CD4-positive, alpha-beta memory T cell (primary cell): ENCODE measurements at regions not wholly inside any gene's neighbourhood (a gene's known extent, or its start where the extent isn't known, plus 50 kb on each side); places are given as distances from the start of the nearest gene placed in this dataset.
"Not testable (repeated sequence)": the region's sequence is repeated elsewhere in the genome, so short reads cannot be mapped to it uniquely, and the experiment has no call there.

Experiments used
- CTCF ChIA-PET: fragments of 350-600 bp; sonication (Branson Sonifier 250); formaldehyde crosslinking; loops from one replicate; lab custom pipeline; 2021; ENCODE audit warnings: inconsistent platforms; ENCODE audit not compliant: partially characterized antibody; lab: Charles Lee
- POLR2A ChIA-PET: fragments of 350-600 bp; sonication (Branson Sonifier 250); formaldehyde crosslinking; loops from one replicate; lab custom pipeline; 2021; ENCODE audit not compliant: partially characterized antibody; lab: Charles Lee
- DNase-seq, 5 donors: peaks; one replicate each; pipeline versions ENCODE4 v3.0.0 to v3.0.0-alpha.2; 2020 to 2022; ENCODE audit warnings: mixed read lengths in 1 of 5
- H3K27ac ChIP-seq: one replicate; pipeline ENCODE4 v1.7.0; 2013; ENCODE audit warnings: low read depth, low read length
- H3K27me3 ChIP-seq: 2 replicates; pipeline ENCODE4 v1.7.0; 2013; ENCODE audit warnings: mild to moderate bottlenecking, low read length, moderate library complexity; ENCODE audit not compliant: insufficient read depth
- H3K36me3 ChIP-seq: 2 replicates; pipeline ENCODE4 v1.7.0; 2013; ENCODE audit warnings: mild to moderate bottlenecking, low read length, moderate library complexity; ENCODE audit not compliant: insufficient read depth
- H3K4me1 ChIP-seq: 2 replicates; pipeline ENCODE4 v1.7.0; 2013; ENCODE audit warnings: mild to moderate bottlenecking, low read length, moderate library complexity; ENCODE audit not compliant: insufficient read depth
- H3K4me3 ChIP-seq, 2 donors: one replicate each; pipeline ENCODE4 v1.7.0; 2013; ENCODE audit warnings: low read length in 2 of 2, mild to moderate bottlenecking in 1 of 2
- H3K9me3 ChIP-seq, 2 donors: one replicate each; pipeline ENCODE4 v1.7.0; 2013; ENCODE audit warnings: low read length in 2 of 2, control low read depth in 1 of 2; ENCODE audit not compliant: control insufficient read depth in 1 of 2
- H3K27ac Mint-ChIP-seq, 7 donors: one replicate each; pipeline ENCODE4 v1.8.0; 2020 to 2021; ENCODE audit warnings: mixed read lengths in 7 of 7, mild to moderate bottlenecking in 6 of 7, inconsistent platforms in 3 of 7, moderate library complexity in 3 of 7
- H3K27me3 Mint-ChIP-seq, 2 donors: one replicate each; pipeline ENCODE4 v1.8.0; 2020 to 2021; ENCODE audit warnings: mixed read lengths in 2 of 2
- H3K36me3 Mint-ChIP-seq, 2 donors: one replicate each; pipeline ENCODE4 v1.8.0; 2020 to 2021; ENCODE audit warnings: mixed read lengths in 2 of 2, inconsistent platforms in 1 of 2, mild to moderate bottlenecking in 1 of 2
- H3K4me1 Mint-ChIP-seq, 4 donors: one replicate each; pipeline ENCODE4 v1.8.0; 2020 to 2021; ENCODE audit warnings: mixed read lengths in 4 of 4, mild to moderate bottlenecking in 1 of 4
- H3K4me3 Mint-ChIP-seq, 8 donors: one replicate each; pipeline ENCODE4 v1.8.0; 2020 to 2021; ENCODE audit warnings: mixed read lengths in 8 of 8, mild to moderate bottlenecking in 7 of 8, moderate library complexity in 6 of 8, inconsistent platforms in 3 of 8
- H3K9me3 Mint-ChIP-seq, 8 donors: one replicate each; pipeline ENCODE4 v1.8.0; 2020 to 2021; ENCODE audit warnings: mixed read lengths in 8 of 8, mild to moderate bottlenecking in 5 of 8, inconsistent platforms in 3 of 8, moderate library complexity in 1 of 8
- intact Hi-C: fragments of 100-400 bp; cut with micrococcal nuclease; formaldehyde crosslinking; loops from one replicate; pipeline ENCODE4 v1.15.1; 2023

DNA sequence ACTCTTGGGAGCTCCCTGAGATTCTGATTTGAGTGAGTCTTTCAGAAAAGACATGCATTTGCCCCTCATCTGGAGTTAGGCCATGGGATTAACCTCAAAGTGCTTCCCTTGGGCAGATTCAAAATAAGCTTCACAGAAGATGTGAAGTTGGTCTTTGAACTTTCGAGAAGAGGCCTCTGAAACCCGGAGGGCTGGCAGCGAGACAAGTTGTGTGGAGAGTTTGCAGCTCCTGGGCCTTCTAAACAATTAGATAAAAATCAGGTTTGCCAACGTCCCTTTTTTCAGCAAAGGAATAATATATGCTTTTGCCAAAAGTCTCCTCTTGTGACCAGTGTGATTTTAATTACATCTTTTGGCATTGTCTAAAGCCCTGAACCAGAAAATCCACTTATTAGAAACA, 489.7 kb downstream of the SOX11 start:
- Histone ChIP-seq H3K27me3 (no peaks in the 10 kb centered on the region), H3K27ac (no peak overlapping the region), H3K4me3 (no peak overlapping the region), H3K9me3 (no peaks in the 10 kb centered on the region), H3K4me1 (no peaks in the 10 kb centered on the region), H3K36me3 (no peaks in the 10 kb centered on the region)
- Mint-ChIP-seq H3K9me3 (peaks cover 0 to 6% (median 3%) of the 10 kb centered on the region in 8 donors), H3K36me3 (no peaks in the 10 kb centered on the region), H3K27ac (no peak overlapping the region), H3K27me3 (no peaks in the 10 kb centered on the region), H3K4me3 (no peak overlapping the region), H3K4me1 (no peaks in the 10 kb centered on the region)
- intact Hi-C loops = no loop called here
- DNase-seq = no peak
- ChIA-PET POLR2A (no interaction called here), CTCF (no interaction called here)

DNA sequence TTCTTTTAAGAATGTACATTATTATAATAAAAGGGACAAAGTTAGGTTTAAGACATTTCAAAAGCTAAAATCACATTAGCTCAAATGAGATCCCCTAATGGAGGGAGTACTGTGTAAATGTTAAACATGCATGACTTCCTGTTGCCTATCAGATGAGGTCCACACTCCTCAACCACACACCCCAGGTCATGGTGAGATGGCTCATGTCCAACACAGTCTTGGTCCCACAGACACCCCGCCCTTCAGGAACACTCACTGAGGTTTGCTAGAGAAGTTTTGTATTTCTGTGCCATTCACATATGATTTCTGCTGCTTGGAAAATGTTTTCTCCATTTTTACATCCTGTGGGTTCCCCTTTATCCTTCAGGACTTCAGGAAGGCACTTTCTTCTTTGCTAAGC, 491.0 kb downstream of the SOX11 start:
- intact Hi-C loops = no loop called here
- DNase-seq = no peak

DNA sequence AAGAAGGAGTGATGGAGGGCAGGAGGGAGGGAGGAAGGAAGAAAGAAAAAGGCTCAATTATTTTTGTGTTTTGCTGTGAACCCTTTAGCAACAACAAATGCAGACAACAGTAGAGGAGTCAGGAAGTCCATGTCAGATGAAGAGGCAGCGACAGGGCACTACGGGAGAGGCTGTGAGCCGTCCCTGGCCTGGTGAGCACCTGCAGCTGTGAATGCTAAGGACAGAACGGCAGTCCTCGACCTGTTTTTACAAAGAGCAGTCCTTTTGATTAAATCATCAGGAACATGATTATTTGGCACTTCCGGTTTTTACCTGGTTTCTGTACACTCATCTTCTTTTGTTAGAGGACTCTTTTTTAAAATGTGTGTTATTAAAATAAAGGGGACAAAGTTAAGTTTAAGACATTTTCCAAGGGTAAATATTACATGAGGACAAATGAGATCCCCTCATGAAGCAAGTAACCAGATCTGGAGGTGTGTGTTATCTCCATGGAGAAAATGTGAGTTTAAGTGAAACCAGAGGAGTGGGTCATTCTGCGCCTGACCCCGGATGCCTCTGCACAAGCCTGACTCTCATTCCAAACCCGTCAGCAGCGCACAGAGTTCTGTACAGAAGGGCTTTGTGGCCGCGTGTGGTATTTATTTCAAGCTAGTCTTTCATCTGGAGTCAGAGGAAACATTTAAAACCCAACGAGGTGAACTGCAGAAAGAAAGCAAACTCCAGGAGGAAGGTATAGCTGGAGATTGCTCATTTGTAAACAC, 492.5 kb downstream of the SOX11 start:
- CTCF ChIA-PET = no interaction called here
- H3K36me3 ChIP-seq = no peaks in the 10 kb centered on the region
- no peaks in the 10 kb centered on the region for H3K4me1 Mint-ChIP-seq
- H3K9me3 ChIP-seq = no peaks in the 10 kb centered on the region
- peaks cover 0 to 9% (median 3%) of the 10 kb centered on the region in 8 donors for H3K9me3 Mint-ChIP-seq
- H3K27ac ChIP-seq = no peak overlapping the region
- intact Hi-C loops = no loop called here
- H3K27ac Mint-ChIP-seq = no peak overlapping the region
- no peaks in the 10 kb centered on the region for H3K27me3 ChIP-seq
- no peak overlapping the region for H3K4me3 ChIP-seq
- POLR2A ChIA-PET = no interaction called here
- no peaks in the 10 kb centered on the region for H3K4me1 ChIP-seq
- no peaks in the 10 kb centered on the region for H3K36me3 Mint-ChIP-seq
- no peak overlapping the region for H3K4me3 Mint-ChIP-seq
- DNase-seq = no peak
- no peaks in the 10 kb centered on the region for H3K27me3 Mint-ChIP-seq

More for the DNA sequence above, 491.0 kb downstream of the SOX11 start:
- ChIA-PET POLR2A (no interaction called here), CTCF (no interaction called here)
- Mint-ChIP-seq H3K4me1 (no peaks in the 10 kb centered on the region), H3K9me3 (peaks cover 0 to 6% (median 3%) of the 10 kb centered on the region in 8 donors), H3K36me3 (no peaks in the 10 kb centered on the region), H3K4me3 (no peak overlapping the region), H3K27ac (no peak overlapping the region), H3K27me3 (no peaks in the 10 kb centered on the region)
- no peaks in the 10 kb centered on the region for H3K27me3 ChIP-seq
- no peak overlapping the region for H3K27ac ChIP-seq
- H3K36me3 ChIP-seq = no peaks in the 10 kb centered on the region
- H3K4me3 ChIP-seq = no peak overlapping the region
- H3K9me3 ChIP-seq = no peaks in the 10 kb centered on the region
- no peaks in the 10 kb centered on the region for H3K4me1 ChIP-seq

DNA sequence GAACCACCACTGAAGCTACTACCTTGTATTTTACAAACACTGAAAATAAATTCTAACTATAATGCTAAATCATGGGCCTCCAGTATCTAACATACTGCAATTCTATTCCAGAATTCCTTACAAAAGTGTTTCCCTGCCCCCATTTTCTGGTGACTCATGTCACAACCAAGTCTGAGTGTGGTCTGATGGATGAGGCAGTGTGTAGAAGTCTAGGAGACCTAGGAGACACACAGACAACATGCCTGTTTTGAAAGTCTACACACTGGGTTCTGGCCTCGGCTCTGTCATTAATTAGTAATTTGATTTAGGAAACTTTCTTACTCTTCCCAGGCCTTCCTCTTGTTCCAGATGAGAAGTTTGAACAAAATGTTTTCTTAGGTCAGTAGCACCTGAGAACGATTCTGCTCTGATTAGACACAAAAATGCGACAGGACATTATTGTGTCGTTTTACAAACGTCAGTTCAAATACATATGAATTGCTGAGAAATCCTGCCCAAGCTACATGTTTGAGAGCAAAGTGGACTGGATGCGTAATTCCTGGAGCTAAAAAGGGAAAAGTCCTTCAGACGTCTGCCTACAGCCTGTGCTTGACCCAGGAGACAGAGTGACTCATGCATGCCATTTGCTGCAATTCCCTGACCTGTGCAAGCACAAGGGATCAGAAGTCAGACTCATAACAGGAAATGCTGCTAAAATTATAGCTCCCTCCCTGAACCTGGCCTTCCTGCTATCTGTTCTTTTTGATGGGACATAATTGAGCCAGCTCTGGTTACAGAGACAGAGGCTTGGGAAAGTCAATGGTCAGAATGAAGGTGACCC, 494.4 kb downstream of the SOX11 start:
- Mint-ChIP-seq H3K4me1 (no peaks in the 10 kb centered on the region), H3K27me3 (no peaks in the 10 kb centered on the region), H3K9me3 (peaks cover 0 to 9% (median 5%) of the 10 kb centered on the region in 8 donors), H3K27ac (no peak overlapping the region), H3K36me3 (no peaks in the 10 kb centered on the region), H3K4me3 (no peak overlapping the region)
- no peaks in the 10 kb centered on the region for H3K36me3 ChIP-seq
- no peak overlapping the region for H3K4me3 ChIP-seq
- H3K4me1 ChIP-seq = no peaks in the 10 kb centered on the region
- H3K27ac ChIP-seq = no peak overlapping the region
- ChIA-PET CTCF (no interaction called here), POLR2A (no interaction called here)
- no peak for DNase-seq
- no peaks in the 10 kb centered on the region for H3K27me3 ChIP-seq
- H3K9me3 ChIP-seq = no peaks in the 10 kb centered on the region
- intact Hi-C loops = no loop called here

DNA sequence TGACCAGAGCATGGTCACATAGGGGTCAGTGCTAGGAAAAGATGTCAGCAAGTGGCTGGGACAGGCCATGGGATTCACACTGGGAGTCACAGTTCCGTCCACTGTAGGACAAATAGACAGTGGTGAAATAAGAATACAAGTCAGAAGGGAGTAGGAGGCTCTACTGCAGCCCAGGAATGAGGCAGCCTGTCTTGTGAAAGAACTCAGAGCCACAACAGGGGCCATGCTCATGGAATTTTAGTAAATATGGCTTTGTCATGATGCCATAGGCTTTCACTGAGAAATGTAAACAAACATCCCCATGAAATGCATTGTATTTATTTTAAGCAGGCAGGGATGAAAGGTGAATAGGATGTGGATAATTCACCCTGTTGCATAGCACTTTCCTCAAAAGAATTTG, 504.3 kb downstream of the SOX11 start:
- Histone ChIP-seq H3K27me3 (no peaks in the 10 kb centered on the region), H3K4me1 (no peaks in the 10 kb centered on the region), H3K27ac (no peak overlapping the region), H3K36me3 (no peaks in the 10 kb centered on the region), H3K4me3 (no peak overlapping the region), H3K9me3 (no peaks in the 10 kb centered on the region)
- H3K4me1 Mint-ChIP-seq = no peaks in the 10 kb centered on the region
- CTCF ChIA-PET = no interaction called here
- H3K36me3 Mint-ChIP-seq = no peaks in the 10 kb centered on the region
- intact Hi-C loops = no loop called here
- POLR2A ChIA-PET = no interaction called here
- peaks cover 0 to 15% (median 10%) of the 10 kb centered on the region in 8 donors for H3K9me3 Mint-ChIP-seq
- no peak for DNase-seq
- H3K27ac Mint-ChIP-seq = no peak overlapping the region
- H3K27me3 Mint-ChIP-seq = no peaks in the 10 kb centered on the region
- no peak overlapping the region for H3K4me3 Mint-ChIP-seq

DNA sequence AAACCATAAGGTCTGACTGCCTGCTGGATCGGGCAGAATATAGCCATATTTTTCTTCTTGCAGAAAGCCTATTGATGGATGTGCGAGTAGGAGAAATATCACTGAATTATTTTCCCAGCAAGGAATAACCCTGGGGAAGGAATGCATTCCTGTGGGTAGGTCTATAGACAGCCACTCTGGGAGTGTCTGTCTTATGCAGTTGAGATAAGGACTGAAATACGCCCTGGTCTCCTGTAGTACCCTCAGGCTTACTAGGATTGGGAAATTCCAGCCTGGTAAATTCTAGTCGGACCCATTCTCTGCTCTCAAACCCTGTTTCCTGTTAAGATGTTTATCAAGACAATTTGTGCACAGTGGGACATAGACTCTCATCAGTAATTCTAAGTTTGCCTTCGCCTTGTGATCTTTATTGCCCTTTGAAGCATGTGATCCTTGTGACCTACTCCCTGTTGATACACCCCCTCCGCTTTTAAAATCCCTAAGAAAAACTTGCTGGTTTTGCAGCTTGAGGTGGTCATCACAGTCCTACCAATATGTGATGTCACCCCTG, 506.3 kb downstream of the SOX11 start:
- H3K27ac Mint-ChIP-seq, H3K27me3 ChIP-seq, H3K36me3 ChIP-seq, H3K4me3 Mint-ChIP-seq, DNase-seq, H3K27me3 Mint-ChIP-seq, POLR2A ChIA-PET, H3K36me3 Mint-ChIP-seq, CTCF ChIA-PET, H3K27ac ChIP-seq, intact Hi-C loops, H3K4me1 Mint-ChIP-seq, H3K9me3 ChIP-seq, H3K4me1 ChIP-seq, H3K4me3 ChIP-seq: not testable (repeated sequence)
- peaks cover 0 to 18% (median 11%) of the 10 kb centered on the region in 8 donors for H3K9me3 Mint-ChIP-seq

DNA sequence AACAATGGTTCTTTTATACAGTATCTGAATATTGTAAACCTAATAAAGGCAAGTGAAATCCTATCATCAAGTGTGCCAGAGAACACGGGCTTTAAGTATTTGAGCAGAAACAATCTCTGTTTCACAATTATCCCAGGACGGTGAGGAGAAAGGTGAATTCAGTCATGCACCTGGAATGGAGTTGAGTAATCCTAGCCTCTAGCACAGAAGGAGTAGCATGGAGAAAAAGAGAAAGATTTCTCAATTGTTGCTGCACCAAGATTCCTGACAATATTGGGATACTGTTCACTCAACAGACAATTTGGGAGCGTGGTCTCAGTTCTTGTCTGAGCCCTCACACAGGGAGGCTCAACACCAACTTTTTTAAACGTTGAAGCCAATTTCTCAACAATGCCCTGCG, 510.6 kb downstream of the SOX11 start:
- no peaks in the 10 kb centered on the region for H3K36me3 ChIP-seq
- DNase-seq = no peak
- no peak overlapping the region for H3K4me3 ChIP-seq
- Mint-ChIP-seq H3K27ac (no peak overlapping the region), H3K36me3 (no peaks in the 10 kb centered on the region), H3K27me3 (no peaks in the 10 kb centered on the region), H3K4me1 (no peaks in the 10 kb centered on the region), H3K9me3 (peaks cover 0 to 19% (median 8%) of the 10 kb centered on the region in 8 donors), H3K4me3 (no peak overlapping the region)
- H3K27me3 ChIP-seq = no peaks in the 10 kb centered on the region
- H3K4me1 ChIP-seq = no peaks in the 10 kb centered on the region
- CTCF ChIA-PET = no interaction called here
- intact Hi-C loops = no loop called here
- H3K9me3 ChIP-seq = no peaks in the 10 kb centered on the region
- no peak overlapping the region for H3K27ac ChIP-seq
- POLR2A ChIA-PET = no interaction called here
